ENCODE measurements at regions not wholly inside any gene's neighbourhood (a gene's known extent, or its start where the extent isn't known, plus 50 kb on each side); places are given as distances from the start of the nearest gene placed in this dataset.

DNA sequence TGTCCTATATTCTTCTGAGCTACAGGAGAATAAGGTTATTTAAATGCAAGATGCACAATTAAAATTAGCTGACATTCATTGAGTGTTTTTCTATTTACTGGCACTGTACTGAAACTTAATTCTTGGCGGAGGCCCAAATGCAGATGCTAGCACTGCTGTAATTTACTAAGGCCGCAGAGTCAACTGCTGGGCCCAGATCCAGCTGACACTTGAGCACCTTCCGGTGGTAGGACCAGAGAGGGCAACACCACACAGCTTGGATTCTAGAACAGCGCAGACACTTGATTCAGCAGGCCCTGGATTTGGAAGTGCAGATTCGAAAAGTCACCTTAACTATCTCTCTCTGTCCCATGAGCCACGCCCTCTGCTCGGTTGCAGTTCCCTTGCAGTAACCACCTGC lies 228.6 kb upstream of the TMEM72 start:
- no peak overlapping the region for H3K4me3 ChIP-seq (ENCODE audit: low read depth, low read length)
- DNase-seq (ENCODE audit: low read depth): no peak
- TF ChIP-seq, protein P1, sequence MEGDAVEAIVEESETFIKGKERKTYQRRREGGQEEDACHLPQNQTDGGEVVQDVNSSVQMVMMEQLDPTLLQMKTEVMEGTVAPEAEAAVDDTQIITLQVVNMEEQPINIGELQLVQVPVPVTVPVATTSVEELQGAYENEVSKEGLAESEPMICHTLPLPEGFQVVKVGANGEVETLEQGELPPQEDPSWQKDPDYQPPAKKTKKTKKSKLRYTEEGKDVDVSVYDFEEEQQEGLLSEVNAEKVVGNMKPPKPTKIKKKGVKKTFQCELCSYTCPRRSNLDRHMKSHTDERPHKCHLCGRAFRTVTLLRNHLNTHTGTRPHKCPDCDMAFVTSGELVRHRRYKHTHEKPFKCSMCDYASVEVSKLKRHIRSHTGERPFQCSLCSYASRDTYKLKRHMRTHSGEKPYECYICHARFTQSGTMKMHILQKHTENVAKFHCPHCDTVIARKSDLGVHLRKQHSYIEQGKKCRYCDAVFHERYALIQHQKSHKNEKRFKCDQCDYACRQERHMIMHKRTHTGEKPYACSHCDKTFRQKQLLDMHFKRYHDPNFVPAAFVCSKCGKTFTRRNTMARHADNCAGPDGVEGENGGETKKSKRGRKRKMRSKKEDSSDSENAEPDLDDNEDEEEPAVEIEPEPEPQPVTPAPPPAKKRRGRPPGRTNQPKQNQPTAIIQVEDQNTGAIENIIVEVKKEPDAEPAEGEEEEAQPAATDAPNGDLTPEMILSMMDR (conservative IDR thresholded peaks at IDR 0.05; ENCODE audit: low read depth, low read length): peak; percentile 12

DNA sequence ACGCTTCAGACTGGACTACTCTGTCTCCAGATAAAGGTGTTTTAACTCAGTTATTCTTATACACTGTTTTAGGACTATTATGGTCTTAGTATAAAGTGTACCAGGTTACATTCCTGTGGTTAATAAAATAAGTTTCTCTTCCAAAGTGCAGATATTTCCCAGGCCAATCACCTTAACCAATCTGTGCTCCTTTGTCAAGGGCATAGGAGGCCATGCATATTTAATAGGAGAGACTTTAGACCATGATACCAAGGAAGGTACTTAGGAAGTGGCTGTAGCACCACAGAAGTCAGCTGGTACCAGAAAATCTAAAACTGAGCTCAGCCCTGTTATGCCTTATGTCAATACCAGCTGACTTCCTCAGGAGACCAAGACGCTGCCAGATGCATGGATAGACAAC lies 226.5 kb upstream of the TMEM72 start:
- TF ChIP-seq, protein P1 (conservative IDR thresholded peaks at IDR 0.05; ENCODE audit: low read depth, low read length): no peak
- DNase-seq (ENCODE audit: low read depth): no peak
- no peak overlapping the region for H3K4me3 ChIP-seq (ENCODE audit: low read depth, low read length)

DNA sequence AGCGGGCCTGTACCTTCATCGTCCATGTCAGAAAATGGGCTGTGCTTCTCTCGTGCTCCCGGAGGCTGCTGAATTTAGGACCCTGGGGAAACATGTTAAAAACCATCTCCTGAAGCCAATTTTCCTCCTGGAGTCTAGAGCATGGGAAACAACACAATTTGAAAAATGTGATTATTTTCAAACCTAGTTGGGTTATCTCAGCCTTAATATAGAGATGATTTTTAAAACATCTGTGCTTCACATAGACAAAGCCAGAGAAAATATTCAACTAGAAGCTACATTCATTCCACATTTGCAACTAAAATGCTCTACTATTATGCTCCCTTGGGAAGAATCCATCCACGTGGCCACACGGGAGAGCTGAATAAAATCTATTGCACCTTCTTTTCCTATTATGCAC lies 225.9 kb upstream of the TMEM72 start:
- TF ChIP-seq, protein P1 (conservative IDR thresholded peaks at IDR 0.05; ENCODE audit: low read depth, low read length): no peak
- no peak for DNase-seq (ENCODE audit: low read depth)
- no peak overlapping the region for H3K4me3 ChIP-seq (ENCODE audit: low read depth, low read length)

DNA sequence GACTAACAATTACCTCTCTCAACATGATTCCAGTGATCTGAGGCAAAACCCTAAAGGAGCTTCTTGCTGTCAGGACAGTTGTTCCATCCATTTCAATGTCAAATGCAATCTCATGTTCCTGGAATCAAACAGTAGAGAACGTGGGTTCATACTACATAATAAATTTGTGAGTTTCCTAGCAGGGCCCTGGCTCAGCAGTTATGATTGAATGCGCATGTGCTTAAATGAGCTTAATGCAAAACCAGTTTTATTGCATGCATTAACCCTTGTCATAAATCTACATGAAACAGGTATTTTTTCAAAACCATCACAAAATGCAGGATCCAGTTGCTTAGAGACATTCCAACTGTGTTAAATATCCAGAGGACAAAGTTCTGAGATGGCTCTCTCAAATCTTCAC lies 225.4 kb upstream of the TMEM72 start:
- DNase-seq (ENCODE audit: low read depth): no peak
- TF ChIP-seq, protein P1 (conservative IDR thresholded peaks at IDR 0.05; ENCODE audit: low read depth, low read length): no peak

DNA sequence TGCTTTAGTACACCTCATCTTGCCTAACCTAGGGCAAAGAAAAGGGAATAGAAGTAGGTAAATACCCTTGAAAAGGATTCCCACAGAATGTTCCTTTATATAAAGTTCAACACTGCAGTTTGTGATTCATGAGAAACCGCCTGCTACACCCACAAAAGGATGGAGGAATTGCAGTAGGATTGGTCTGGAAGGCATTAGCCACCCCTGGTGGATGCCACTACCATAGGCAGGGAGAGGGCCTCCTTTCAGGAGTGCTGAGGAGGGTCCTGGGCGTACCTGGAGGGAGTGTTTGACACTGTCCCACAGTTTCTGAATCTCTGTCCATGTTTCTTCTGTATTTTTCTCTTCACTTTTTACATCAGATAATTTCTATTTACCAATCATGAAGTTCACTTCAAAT lies 221.8 kb upstream of the TMEM72 start:
- no peak for DNase-seq (ENCODE audit: low read depth)
- TF ChIP-seq, protein P1 (conservative IDR thresholded peaks at IDR 0.05; ENCODE audit: low read depth, low read length): peak; percentile 61
- no peak overlapping the region for H3K4me3 ChIP-seq (ENCODE audit: low read depth, low read length)

More for the DNA sequence above, 225.4 kb upstream of the TMEM72 start:
- no peak overlapping the region for H3K4me3 ChIP-seq (ENCODE audit: low read depth, low read length)

- H3K4me3 ChIP-seq (ENCODE audit: low read depth, low read length): no peak overlapping the region
- TF ChIP-seq, protein P1 (conservative IDR thresholded peaks at IDR 0.05; ENCODE audit: low read depth, low read length): no peak
- peak; percentile 71 for DNase-seq (ENCODE audit: low read depth)
These were observed 214.6 kb upstream of the TMEM72 start for GRCh38 chr10:44696496-44696895.

DNA sequence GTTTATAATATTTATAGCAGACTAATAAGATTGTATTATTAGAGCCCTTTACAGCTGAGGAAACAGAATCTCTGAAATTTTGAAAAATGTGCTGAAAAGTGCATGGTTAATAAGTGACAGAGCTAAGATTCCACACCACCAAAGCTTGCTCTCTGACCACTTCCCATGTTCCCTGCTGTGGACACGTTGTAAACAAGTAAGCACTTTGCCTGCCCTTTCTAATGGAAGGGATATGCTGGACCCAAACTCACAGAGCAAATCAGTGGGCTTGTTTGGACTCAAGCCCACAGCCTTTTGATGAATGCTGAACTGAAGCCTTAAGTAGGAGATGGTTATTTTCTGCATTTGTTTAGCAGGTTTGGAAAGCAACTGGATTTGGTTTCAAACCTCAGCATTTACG lies 214.0 kb upstream of the TMEM72 start:
- no peak overlapping the region for H3K4me3 ChIP-seq (ENCODE audit: low read depth, low read length)
- peak; percentile 78 for DNase-seq (ENCODE audit: low read depth)
- TF ChIP-seq, protein P1 (conservative IDR thresholded peaks at IDR 0.05; ENCODE audit: low read depth, low read length): no peak
